Hepatocyte (in vitro differentiated cells): ENCODE measurements at regions not wholly inside any gene's neighbourhood (a gene's known extent, or its start where the extent isn't known, plus 50 kb on each side); places are given as distances from the start of the nearest gene placed in this dataset.

Experiments
- DNase-seq: peaks from one replicate; pipeline ENCODE4 v3.0.0-alpha.2; 2016; ENCODE audit warnings: low spot score
- H2AFZ ChIP-seq: fragments of 200-600 bp; sonication (generic); 2 replicates; pipeline ENCODE4 v1.6.0; 2016; ENCODE audit warnings: antibody characterized with exemption, mild to moderate bottlenecking
- H3K27ac ChIP-seq: fragments of 200-600 bp; sonication (generic); 2 replicates; pipeline ENCODE4 v1.5.1; 2016; ENCODE audit warnings: mild to moderate bottlenecking
- H3K27me3 ChIP-seq: fragments of 200-600 bp; sonication (generic); 2 replicates; pipeline ENCODE4 v1.6.1; 2016
- H3K36me3 ChIP-seq: fragments of 200-600 bp; sonication (generic); replicated peaks from 2 replicates; pipeline ENCODE4 v1.5.1; 2016; ENCODE audit warnings: low read depth; ENCODE audit not compliant: insufficient read depth
- H3K4me1 ChIP-seq: fragments of 200-600 bp; sonication (generic); 2 replicates; pipeline ENCODE4 v1.5.1; 2016; ENCODE audit warnings: mild to moderate bottlenecking, moderate library complexity; ENCODE audit not compliant: insufficient read depth
- H3K4me2 ChIP-seq: fragments of 200-600 bp; sonication (generic); 2 replicates; pipeline ENCODE4 v1.6.0; 2016
- H3K4me3 ChIP-seq: fragments of 200-600 bp; sonication (generic); 2 replicates; pipeline ENCODE4 v1.5.1; 2016; ENCODE audit warnings: mild to moderate bottlenecking
- H3K79me2 ChIP-seq: fragments of 200-600 bp; sonication (generic); 2 replicates; pipeline ENCODE4 v1.6.0; 2017; ENCODE audit warnings: mild to moderate bottlenecking
- H3K9me2 ChIP-seq: fragments of 200-600 bp; sonication (generic); replicated peaks from 2 replicates; pipeline ENCODE4 v1.6.0; 2017; ENCODE audit warnings: mild to moderate bottlenecking; ENCODE audit not compliant: insufficient read depth
- H3K9me3 ChIP-seq: fragments of 200-600 bp; sonication (generic); 2 replicates; pipeline ENCODE4 v1.5.1; 2016; ENCODE audit warnings: low read depth, mild to moderate bottlenecking
- H4K20me1 ChIP-seq: fragments of 200-600 bp; sonication (generic); 2 replicates; pipeline ENCODE4 v1.6.0; 2016; ENCODE audit warnings: mild to moderate bottlenecking; ENCODE audit not compliant: insufficient read depth, poor library complexity, severe bottlenecking
- CTCF ChIP-seq: fragments of 200-600 bp; sonication (generic); IDR thresholded peaks from 2 replicates; pipeline ENCODE4 v1.5.1; 2016; ENCODE audit warnings: antibody characterized with exemption, mild to moderate bottlenecking; ENCODE audit not compliant: poor library complexity
- EZH2 ChIP-seq: fragments of 200-600 bp; sonication (generic); IDR thresholded peaks from 2 replicates; pipeline ENCODE4 v1.6.1; 2016; ENCODE audit warnings: antibody characterized with exemption, mild to moderate bottlenecking, borderline replicate concordance
- EZH2phosphoT487 ChIP-seq: fragments of 200-600 bp; sonication (generic); IDR thresholded peaks from one replicate; pipeline ENCODE4 v1.6.1; 2018; ENCODE audit warnings: antibody characterized with exemption, mild to moderate bottlenecking, low read depth, moderate library complexity; ENCODE audit not compliant: unreplicated experiment, severe bottlenecking
- WGBS: methylation state at CpG from one replicate; pipeline ENCODE4 v1.1.6; 2016; ENCODE audit warnings: low lambda C conversion rate; ENCODE audit errors: missing lambda C conversion rate; 5-methylcytosine and 5-hydroxymethylcytosine counted together

GRCh38 chr10:91709394-91709798 lies 76.5 kb upstream of the PPP1R3C start:
- TF ChIP-seq EZH2 (no peak), CTCF (no peak), EZH2phosphoT487 (no peak)
- DNase-seq: no peak
- Histone ChIP-seq H3K4me3 (no peak overlapping the region), H4K20me1 (no peaks in the 10 kb centered on the region), H3K9me2 (no peaks in the 10 kb centered on the region), H3K36me3 (no peaks in the 10 kb centered on the region), H3K79me2 (no peaks in the 10 kb centered on the region), H3K27ac (peak overlapping the region; percentile 20), H2AFZ (no peak overlapping the region), H3K9me3 (no peaks in the 10 kb centered on the region), H3K4me2 (no peak overlapping the region), H3K27me3 (no peaks in the 10 kb centered on the region), H3K4me1 (no peaks in the 10 kb centered on the region)
- 62% methylated on average over 1 of the region's 1 CpG for WGBS

GRCh38 chr10:91708174-91708861 lies 75.4 kb upstream of the PPP1R3C start:
- no peaks in the 10 kb centered on the region for H3K27me3 ChIP-seq
- H3K36me3 ChIP-seq: no peaks in the 10 kb centered on the region
- no peak overlapping the region for H3K27ac ChIP-seq

GRCh38 chr10:91707236-91707635 lies 74.4 kb upstream of the PPP1R3C start:
- Histone ChIP-seq H3K79me2 (no peaks in the 10 kb centered on the region), H3K27me3 (no peaks in the 10 kb centered on the region), H3K4me2 (no peak overlapping the region), H2AFZ (no peak overlapping the region), H4K20me1 (no peaks in the 10 kb centered on the region), H3K4me1 (no peaks in the 10 kb centered on the region), H3K27ac (no peak overlapping the region), H3K9me2 (no peaks in the 10 kb centered on the region), H3K9me3 (no peaks in the 10 kb centered on the region), H3K36me3 (no peaks in the 10 kb centered on the region), H3K4me3 (no peak overlapping the region)
- WGBS: 69% methylated on average over 3 of the region's 3 CpGs
- TF ChIP-seq EZH2 (no peak), EZH2phosphoT487 (no peak), CTCF (no peak)
- DNase-seq: no peak

More at GRCh38 chr10:91708174-91708861, 75.4 kb upstream of the PPP1R3C start:
- no peaks in the 10 kb centered on the region for H3K79me2 ChIP-seq
- TF ChIP-seq CTCF: no peak
- no peak for TF ChIP-seq EZH2
- no peak for TF ChIP-seq EZH2phosphoT487
- H3K9me3 ChIP-seq: no peaks in the 10 kb centered on the region
- no peaks in the 10 kb centered on the region for H3K9me2 ChIP-seq
- DNase-seq: no peak
- no peaks in the 10 kb centered on the region for H4K20me1 ChIP-seq
- H3K4me1 ChIP-seq: no peaks in the 10 kb centered on the region
- no peak overlapping the region for H3K4me3 ChIP-seq
- H3K4me2 ChIP-seq: no peak overlapping the region
- WGBS: 82% methylated on average over 3 of the region's 3 CpGs
- H2AFZ ChIP-seq: no peak overlapping the region
